ENCODE measurements at regions not wholly inside any gene's neighbourhood (a gene's known extent, or its start where the extent isn't known, plus 50 kb on each side); places are given as distances from the start of the nearest gene placed in this dataset.

GRCh38 chr1:24999426-24999825 lies 69.3 kb upstream of the RUNX3 start:
- Histone ChIP-seq H3K36me3 (replicated peaks in 1 of 2; ENCODE audit: insufficient read depth in 1 of 2, low read depth in 2 of 2) (no peaks in the 10 kb centered on the region), H3K4me1 (no peaks in the 10 kb centered on the region), H3K27ac (no peak overlapping the region), H3K27me3 (no peaks in the 10 kb centered on the region), H3K4me3 (no peak overlapping the region), H3K9me3 (no peaks in the 10 kb centered on the region)
- 76 to 83% methylated on average over 10 of the region's 10 CpGs for WGBS, 2 donors
- no peak for ATAC-seq
- TF ChIP-seq CTCF (IDR thresholded peaks at IDR 0.05) = no peak
- TF ChIP-seq POLR2A (IDR thresholded peaks at IDR 0.05) = no peak
- intact Hi-C loops (cut with DNase I) = no loop called here
- DNase-seq = no peak

DNA sequence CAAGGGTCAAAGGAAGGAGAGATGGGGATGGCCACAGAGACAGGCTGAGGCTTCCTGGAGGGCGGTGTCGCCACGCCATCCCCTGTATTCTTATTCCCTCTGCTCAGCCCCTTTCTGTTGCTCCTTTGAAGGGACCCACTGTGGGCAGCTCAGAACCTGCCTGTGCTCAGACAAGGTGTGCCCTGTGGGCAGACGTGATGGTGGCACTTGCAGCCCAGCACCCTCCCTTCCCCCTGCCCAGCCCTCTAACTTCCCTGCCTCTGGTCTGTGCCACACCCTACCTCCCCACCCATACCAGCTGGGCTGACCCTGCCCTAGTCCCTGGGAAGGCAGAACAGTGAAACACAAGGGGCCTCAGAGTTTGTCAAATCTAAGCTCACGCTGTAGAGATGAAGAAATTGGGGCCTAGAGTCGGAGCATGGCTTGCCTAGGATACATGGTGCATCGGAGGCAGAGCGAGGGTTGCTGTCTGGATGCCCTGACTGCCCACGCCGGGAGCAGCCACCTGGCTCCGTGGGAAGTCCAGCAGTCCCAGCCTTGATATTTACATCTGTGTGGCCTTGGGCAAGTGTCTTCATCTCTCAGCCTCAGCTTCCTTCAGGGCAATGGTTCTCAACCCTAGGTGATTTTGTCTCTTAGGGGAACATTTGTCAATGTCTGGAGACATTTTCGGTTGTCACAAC lies 68.6 kb upstream of the RUNX3 start:
- no peak for ATAC-seq
- 76 to 79% methylated on average over 11 to 12 of the region's 12 CpGs for WGBS, 2 donors

GRCh38 chr1:24996983-24997893 lies 67.2 kb upstream of the RUNX3 start:
- Histone ChIP-seq H3K27ac (no peak overlapping the region), H3K4me1 (no peaks in the 10 kb centered on the region), H3K9me3 (no peaks in the 10 kb centered on the region), H3K36me3 (replicated peaks in 1 of 2; ENCODE audit: insufficient read depth in 1 of 2, low read depth in 2 of 2) (no peaks in the 10 kb centered on the region), H3K27me3 (no peaks in the 10 kb centered on the region), H3K4me3 (no peak overlapping the region)
- TF ChIP-seq POLR2A (IDR thresholded peaks at IDR 0.05) = no peak
- TF ChIP-seq CTCF (IDR thresholded peaks at IDR 0.05) = no peak
- no peak for DNase-seq
- 83 to 92% methylated on average over 8 to 14 of the region's 14 CpGs for WGBS, 2 donors
- ATAC-seq = no peak
- intact Hi-C loops (cut with DNase I) = no loop called here

More for the DNA sequence above, 68.6 kb upstream of the RUNX3 start:
- DNase-seq = no peak
- Histone ChIP-seq H3K4me1 (no peaks in the 10 kb centered on the region), H3K27me3 (no peaks in the 10 kb centered on the region), H3K36me3 (replicated peaks in 1 of 2; ENCODE audit: insufficient read depth in 1 of 2, low read depth in 2 of 2) (no peaks in the 10 kb centered on the region), H3K4me3 (no peak overlapping the region), H3K9me3 (no peaks in the 10 kb centered on the region), H3K27ac (no peak overlapping the region)
- TF ChIP-seq CTCF (IDR thresholded peaks at IDR 0.05) (no peak), POLR2A (IDR thresholded peaks at IDR 0.05) (no peak)
- intact Hi-C loops (cut with DNase I) = no loop called here

DNA sequence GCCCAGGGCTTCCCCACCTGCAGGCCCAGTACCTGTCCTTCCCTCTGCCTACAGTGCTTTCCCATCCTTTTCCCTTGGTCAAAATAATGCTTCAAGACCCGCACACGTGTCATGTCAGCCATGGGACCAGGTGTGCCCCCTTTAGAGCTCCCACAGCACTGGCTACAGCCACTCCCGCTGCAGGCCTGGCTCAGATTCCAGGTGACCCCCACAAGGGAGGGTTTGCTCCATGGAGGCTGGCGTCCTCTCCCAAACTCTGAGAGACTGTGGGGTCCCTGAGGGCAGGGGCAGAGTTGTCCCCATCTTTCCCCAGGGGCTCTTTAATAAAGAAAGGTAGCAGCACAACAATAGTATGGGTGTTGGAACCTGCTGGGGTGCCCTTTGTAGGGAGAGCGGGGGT lies 66.4 kb upstream of the RUNX3 start:
- Histone ChIP-seq H3K27me3 (no peaks in the 10 kb centered on the region), H3K9me3 (no peaks in the 10 kb centered on the region), H3K4me3 (no peak overlapping the region), H3K4me1 (no peaks in the 10 kb centered on the region), H3K27ac (no peak overlapping the region), H3K36me3 (replicated peaks in 1 of 2; ENCODE audit: insufficient read depth in 1 of 2, low read depth in 2 of 2) (no peaks in the 10 kb centered on the region)
- ATAC-seq (no peak), DNase-seq (no peak)
- no peak for TF ChIP-seq CTCF (IDR thresholded peaks at IDR 0.05)
- no peak for TF ChIP-seq POLR2A (IDR thresholded peaks at IDR 0.05)
- 75 to 83% methylated on average over 5 of the region's 5 CpGs for WGBS, 2 donors
- intact Hi-C loops (cut with DNase I) = no loop called here
